ENCODE measurements at regions not wholly inside any gene's neighbourhood (a gene's known extent, or its start where the extent isn't known, plus 50 kb on each side); places are given as distances from the start of the nearest gene placed in this dataset.

DNA sequence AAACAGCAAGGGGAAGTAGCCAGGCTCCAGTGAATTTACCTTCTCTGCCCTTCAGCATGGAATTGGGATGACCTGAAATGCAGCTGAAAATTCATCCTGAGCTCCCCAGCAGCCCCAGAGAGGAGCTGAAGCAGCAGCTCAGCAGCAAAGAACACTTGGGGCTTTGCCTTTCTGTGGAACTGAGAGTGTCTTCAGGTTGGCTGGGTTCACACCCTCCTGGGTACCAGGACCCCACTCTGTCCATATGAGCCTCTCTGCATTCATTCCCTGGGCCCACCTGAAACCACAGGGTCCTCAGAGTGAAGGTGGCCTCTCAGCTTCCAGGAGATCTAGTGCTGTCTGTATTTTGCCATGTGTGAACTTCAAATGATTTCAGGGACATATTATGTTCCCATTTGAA, 429.2 kb downstream of the MN1 start:
- H2AFZ ChIP-seq (ENCODE audit: insufficient read depth, low read depth, low read length, poor library complexity, severe bottlenecking) = no peak overlapping the region
- no peaks in the 10 kb centered on the region for H3K36me3 ChIP-seq (replicated peaks in 1 of 2; ENCODE audit: control extremely low read depth in 1 of 2, control insufficient read depth in 1 of 2, extremely low read depth in 1 of 2, insufficient read depth in 2 of 2, low read length in 1 of 2)
- no peaks in the 10 kb centered on the region for H3K4me1 ChIP-seq (ENCODE audit: control insufficient read depth in 2 of 2, insufficient read depth in 2 of 2, low read length in 2 of 2)
- H3K9ac ChIP-seq (ENCODE audit: low read length) = no peak overlapping the region
- CTCF ChIA-PET = no interaction called here
- no peak overlapping the region for H3K4me3 Mint-ChIP-seq
- peaks cover 24% of the 10 kb centered on the region for H3K27me3 Mint-ChIP-seq
- peaks cover 6% of the 10 kb centered on the region for H3K9me3 Mint-ChIP-seq (ENCODE audit: insufficient read depth)
- no peak for DNase-seq
- peaks cover 0 to 4% (median 0%) of the 10 kb centered on the region in 4 experiments for H3K27me3 ChIP-seq (replicated peaks in 1 of 4; ENCODE audit: control extremely low read depth in 1 of 4, control insufficient read depth in 3 of 4, insufficient read depth in 4 of 4, low read length in 3 of 4)
- H3K79me2 ChIP-seq (ENCODE audit: control insufficient read depth, insufficient read depth, low read length) = no peaks in the 10 kb centered on the region
- H3K27ac Mint-ChIP-seq = no peak overlapping the region
- H4K20me1 ChIP-seq (ENCODE audit: control insufficient read depth, insufficient read depth, low read length, poor library complexity, severe bottlenecking) = no peaks in the 10 kb centered on the region
- no peak for ATAC-seq (ENCODE audit: low read depth)
- no peak for TF ChIP-seq EZH2 (IDR thresholded peaks at IDR 0.05; ENCODE audit: borderline replicate concordance, insufficient read depth, low read depth, low read length, poor library complexity, severe bottlenecking)
- no peak for TF ChIP-seq CTCF (IDR thresholded peaks at IDR 0.05)
- H3K9me3 ChIP-seq (ENCODE audit: control extremely low read depth in 1 of 3, control insufficient read depth in 2 of 3, insufficient read depth in 1 of 3, low read length in 2 of 3) = peaks cover 0 to 18% (median 1%) of the 10 kb centered on the region in 3 donors
- POLR2A ChIA-PET = no interaction called here
- no peak overlapping the region for H3K4me2 ChIP-seq (replicated peaks; ENCODE audit: low read depth, low read length, poor library complexity, severe bottlenecking)
- intact Hi-C loops (cut with micrococcal nuclease) = no loop called here
- H3K4me1 Mint-ChIP-seq = no peaks in the 10 kb centered on the region
- H3K27ac ChIP-seq (ENCODE audit: low read length in 2 of 2) = no peak overlapping the region
- H3K4me3 ChIP-seq (ENCODE audit: control extremely low read depth in 1 of 5, extremely low read depth in 1 of 5, insufficient read depth in 1 of 5, low read depth in 2 of 5, low read length in 4 of 5) = no peak overlapping the region

- CTCF ChIA-PET = no interaction called here
- H3K27me3 ChIP-seq (replicated peaks in 1 of 4; ENCODE audit: control extremely low read depth in 1 of 4, control insufficient read depth in 3 of 4, insufficient read depth in 4 of 4, low read length in 3 of 4) = peaks cover 0 to 4% (median 0%) of the 10 kb centered on the region in 4 experiments
- H3K4me3 ChIP-seq (ENCODE audit: control extremely low read depth in 1 of 5, extremely low read depth in 1 of 5, insufficient read depth in 1 of 5, low read depth in 2 of 5, low read length in 4 of 5) = no peak overlapping the region
- H3K4me2 ChIP-seq (replicated peaks; ENCODE audit: low read depth, low read length, poor library complexity, severe bottlenecking) = no peak overlapping the region
- Mint-ChIP-seq H3K27ac (no peak overlapping the region), H3K27me3 (peaks cover 17% of the 10 kb centered on the region), H3K4me3 (no peak overlapping the region), H3K9me3 (ENCODE audit: insufficient read depth) (peaks cover 6% of the 10 kb centered on the region), H3K4me1 (no peaks in the 10 kb centered on the region)
- H3K79me2 ChIP-seq (ENCODE audit: control insufficient read depth, insufficient read depth, low read length) = no peaks in the 10 kb centered on the region
- H3K9ac ChIP-seq (ENCODE audit: low read length) = no peak overlapping the region
- intact Hi-C loops (cut with micrococcal nuclease) = no loop called here
- no peaks in the 10 kb centered on the region for H3K4me1 ChIP-seq (ENCODE audit: control insufficient read depth in 2 of 2, insufficient read depth in 2 of 2, low read length in 2 of 2)
- no peaks in the 10 kb centered on the region for H3K36me3 ChIP-seq (replicated peaks in 1 of 2; ENCODE audit: control extremely low read depth in 1 of 2, control insufficient read depth in 1 of 2, extremely low read depth in 1 of 2, insufficient read depth in 2 of 2, low read length in 1 of 2)
- 79% methylated on average over 10 of the region's 10 CpGs for WGBS (ENCODE audit: insufficient coverage)
- POLR2A ChIA-PET = no interaction called here
- H3K9me3 ChIP-seq (ENCODE audit: control extremely low read depth in 1 of 3, control insufficient read depth in 2 of 3, insufficient read depth in 1 of 3, low read length in 2 of 3) = peaks cover 0 to 18% (median 1%) of the 10 kb centered on the region in 3 donors
- no peak overlapping the region for H3K27ac ChIP-seq (ENCODE audit: low read length in 2 of 2)
- no peak for DNase-seq
- H2AFZ ChIP-seq (ENCODE audit: insufficient read depth, low read depth, low read length, poor library complexity, severe bottlenecking) = no peak overlapping the region
- ATAC-seq (ENCODE audit: low read depth) = no peak
- no peak for TF ChIP-seq CTCF (IDR thresholded peaks at IDR 0.05)
- H4K20me1 ChIP-seq (ENCODE audit: control insufficient read depth, insufficient read depth, low read length, poor library complexity, severe bottlenecking) = no peaks in the 10 kb centered on the region
These were observed 428.4 kb downstream of the MN1 start for GRCh38 chr22:27372969-27373670.
